BLaER1 (cell line): ENCODE measurements at regions not wholly inside any gene's neighbourhood (a gene's known extent, or its start where the extent isn't known, plus 50 kb on each side); places are given as distances from the start of the nearest gene placed in this dataset.

Source experiments
- H3K27ac ChIP-seq: shearing (Covaris generic); formaldehyde crosslinking; 2 replicates; pipeline ENCODE4 v1.8.1; 2022
- H3K27me3 ChIP-seq: shearing (Covaris generic); formaldehyde crosslinking; 2 replicates; pipeline ENCODE4 v1.8.1; 2022
- H3K36me3 ChIP-seq: shearing (Covaris generic); formaldehyde crosslinking; 2 replicates; pipeline ENCODE4 v1.8.1; 2022
- H3K4me1 ChIP-seq: shearing (Covaris generic); formaldehyde crosslinking; 2 replicates; pipeline ENCODE4 v1.8.1; 2022
- H3K4me2 ChIP-seq: shearing (Covaris generic); formaldehyde crosslinking; 2 replicates; pipeline ENCODE4 v1.8.1; 2022
- H3K4me3 ChIP-seq: shearing (Covaris generic); formaldehyde crosslinking; 2 replicates; pipeline ENCODE4 v1.8.1; 2022
- H3K9ac ChIP-seq: shearing (Covaris generic); formaldehyde crosslinking; 2 replicates; pipeline ENCODE4 v1.8.1; 2022
- H3K9me3 ChIP-seq: shearing (Covaris generic); formaldehyde crosslinking; 2 replicates; pipeline ENCODE4 v1.8.1; 2022
- H4K20me1 ChIP-seq: shearing (Covaris generic); formaldehyde crosslinking; 2 replicates; pipeline ENCODE4 v1.8.1; 2022
- Cebpa-rat ChIP-seq: shearing (Covaris generic); IDR thresholded peaks from 2 replicates; pipeline ENCODE4 v1.8.1; 2022

GRCh38 chrX:33741807-33742206, 390.3 kb downstream of the FAM47A start:
- H3K9ac ChIP-seq, result no peak overlapping the region
- no peak for TF ChIP-seq Cebpa-rat
- H3K36me3 ChIP-seq, result no peaks in the 10 kb centered on the region

DNA sequence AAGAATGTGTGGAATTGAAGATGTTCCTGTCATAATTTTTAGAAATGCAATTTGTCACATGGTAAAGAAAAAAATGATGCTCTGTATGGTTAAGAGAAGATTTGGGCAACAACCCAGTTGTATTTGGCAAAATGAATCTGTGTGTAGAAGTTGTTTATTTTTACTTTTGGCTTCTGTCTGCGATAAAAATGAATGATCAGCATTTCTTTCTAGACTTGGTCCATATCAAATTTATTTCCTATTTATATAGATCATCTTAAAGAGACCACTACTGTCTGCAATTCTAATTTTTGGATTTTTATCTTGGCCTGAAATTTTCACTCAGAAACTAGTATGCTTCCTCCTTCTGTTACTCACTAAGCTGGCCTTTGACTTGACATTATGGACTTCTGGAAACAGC, 396.9 kb downstream of the FAM47A start:
- H3K4me2 ChIP-seq, result no peak overlapping the region
- no peaks in the 10 kb centered on the region for H3K4me1 ChIP-seq
- H4K20me1 ChIP-seq, result no peaks in the 10 kb centered on the region
- no peak overlapping the region for H3K4me3 ChIP-seq
- no peak for TF ChIP-seq Cebpa-rat
- H3K9me3 ChIP-seq, result no peaks in the 10 kb centered on the region
- peaks cover 76% of the 10 kb centered on the region for H3K27me3 ChIP-seq
- H3K9ac ChIP-seq, result no peak overlapping the region
- H3K27ac ChIP-seq, result no peak overlapping the region
- H3K36me3 ChIP-seq, result no peaks in the 10 kb centered on the region

More at GRCh38 chrX:33741807-33742206, 390.3 kb downstream of the FAM47A start:
- H4K20me1 ChIP-seq, result no peaks in the 10 kb centered on the region; the same call in 1 of the 2 replicates
- H3K4me1 ChIP-seq, result no peaks in the 10 kb centered on the region
- H3K9me3 ChIP-seq, result no peaks in the 10 kb centered on the region
- no peak overlapping the region for H3K4me3 ChIP-seq
- H3K4me2 ChIP-seq, result no peak overlapping the region
- no peak overlapping the region for H3K27ac ChIP-seq
- peaks cover 73% of the 10 kb centered on the region for H3K27me3 ChIP-seq

- Histone ChIP-seq H3K4me1 (no peaks in the 10 kb centered on the region), H3K9me3 (no peaks in the 10 kb centered on the region), H3K4me2 (peak overlapping the region; percentile 58), H3K27ac (no peak overlapping the region), H3K4me3 (no peak overlapping the region), H3K36me3 (no peaks in the 10 kb centered on the region), H3K9ac (no peak overlapping the region), H3K27me3 (peaks cover 77% of the 10 kb centered on the region), H4K20me1 (no peaks in the 10 kb centered on the region)
- no peak for TF ChIP-seq Cebpa-rat
Observed at GRCh38 chrX:33726281-33727160, 405.6 kb downstream of the FAM47A start.

- Histone ChIP-seq H3K4me3 (peak overlapping the region; percentile 65), H3K27me3 (peaks cover 75% of the 10 kb centered on the region), H3K27ac (peak overlapping the region; percentile 71), H3K4me1 (no peaks in the 10 kb centered on the region), H3K4me2 (peak overlapping the region; percentile 58), H3K36me3 (no peaks in the 10 kb centered on the region), H3K9ac (peak overlapping the region; percentile 76), H3K9me3 (no peaks in the 10 kb centered on the region), H4K20me1 (no peaks in the 10 kb centered on the region)
- TF ChIP-seq Cebpa-rat, result no peak
Observed at GRCh38 chrX:33725535-33726210, 406.4 kb downstream of the FAM47A start.

GRCh38 chrX:33721927-33722326, 410.2 kb downstream of the FAM47A start:
- Histone ChIP-seq H3K4me2 (peak overlapping the region; percentile 42), H3K36me3 (no peaks in the 10 kb centered on the region), H4K20me1 (no peaks in the 10 kb centered on the region), H3K9me3 (no peaks in the 10 kb centered on the region), H3K4me1 (no peaks in the 10 kb centered on the region), H3K27me3 (peaks cover 72% of the 10 kb centered on the region), H3K9ac (peak overlapping the region; percentile 49), H3K4me3 (peak overlapping the region; percentile 54), H3K27ac (peak overlapping the region; percentile 55)
- no peak for TF ChIP-seq Cebpa-rat

GRCh38 chrX:33686105-33686504, 446.0 kb downstream of the FAM47A start:
- no peak overlapping the region for H3K4me3 ChIP-seq
- H3K9me3 ChIP-seq, result peaks cover 13% of the 10 kb centered on the region; the same call in 1 of the 2 replicates
- no peak for TF ChIP-seq Cebpa-rat
- no peaks in the 10 kb centered on the region for H4K20me1 ChIP-seq
- no peak overlapping the region for H3K9ac ChIP-seq
- H3K4me1 ChIP-seq, result no peaks in the 10 kb centered on the region
- H3K27ac ChIP-seq, result no peak overlapping the region
- H3K27me3 ChIP-seq, result peaks cover 40% of the 10 kb centered on the region; the same call in 1 of the 2 replicates
- no peaks in the 10 kb centered on the region; the same call in 1 of the 2 replicates for H3K36me3 ChIP-seq
- H3K4me2 ChIP-seq, result no peak overlapping the region
